ENCODE measurements at regions not wholly inside any gene's neighbourhood (a gene's known extent, or its start where the extent isn't known, plus 50 kb on each side); places are given as distances from the start of the nearest gene placed in this dataset.

DNA sequence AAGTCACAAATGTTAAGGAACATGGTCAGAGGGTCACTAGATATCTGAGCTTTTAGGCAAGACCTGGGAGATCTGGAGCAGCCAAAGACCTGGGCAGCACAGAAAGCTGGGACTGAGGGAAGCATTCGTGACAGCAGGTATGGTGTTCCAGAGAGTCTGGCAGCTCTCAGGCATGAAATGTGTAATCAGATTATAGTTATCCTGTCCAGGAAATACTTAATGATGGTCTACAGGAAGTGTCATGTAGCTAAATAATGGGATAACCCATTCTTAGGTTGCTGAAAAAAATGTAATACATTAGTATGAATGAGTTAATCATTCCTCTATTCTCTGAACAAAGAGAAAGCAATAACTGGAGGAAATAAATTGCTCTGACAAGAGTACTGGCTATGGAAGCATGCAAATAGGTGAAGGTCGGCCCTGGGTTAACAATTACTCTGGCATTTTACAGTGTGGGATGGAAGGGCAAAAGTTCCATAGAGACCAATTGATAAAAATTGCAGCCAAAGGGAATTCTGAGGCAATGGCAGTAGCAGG, 740.5 kb downstream of the CBLN4 start:
- Histone ChIP-seq H4K20me1 (ENCODE audit: insufficient read depth, low read length, poor library complexity, severe bottlenecking) (no peaks in the 10 kb centered on the region), H3K9me3 (ENCODE audit: insufficient read depth, low read depth, low read length) (no peaks in the 10 kb centered on the region), H3K9ac (ENCODE audit: low read depth, low read length, poor library complexity, severe bottlenecking) (no peak overlapping the region), H2AFZ (ENCODE audit: low read length) (no peak overlapping the region), H3K27me3 (ENCODE audit: insufficient read depth, low read length, poor library complexity, severe bottlenecking) (no peaks in the 10 kb centered on the region), H3K79me2 (ENCODE audit: insufficient read depth, low read length) (no peaks in the 10 kb centered on the region), H3K4me1 (ENCODE audit: insufficient read depth, low read length, poor library complexity, severe bottlenecking) (no peaks in the 10 kb centered on the region), H3F3A (ENCODE audit: low read depth) (no peaks in the 10 kb centered on the region), H3K9me2 (replicated peaks; ENCODE audit: low read depth, low read length) (no peaks in the 10 kb centered on the region), H3K4me2 (ENCODE audit: low read depth, low read length, poor library complexity, severe bottlenecking) (no peak overlapping the region), H3K36me3 (ENCODE audit: insufficient read depth, low read length) (no peaks in the 10 kb centered on the region), H3K4me3 (ENCODE audit: low read length, poor library complexity, severe bottlenecking) (no peak overlapping the region)
- no peak for TF ChIP-seq EZH2phosphoT487 (IDR thresholded peaks at IDR 0.05; ENCODE audit: borderline replicate concordance)
- TF ChIP-seq, protein P1, sequence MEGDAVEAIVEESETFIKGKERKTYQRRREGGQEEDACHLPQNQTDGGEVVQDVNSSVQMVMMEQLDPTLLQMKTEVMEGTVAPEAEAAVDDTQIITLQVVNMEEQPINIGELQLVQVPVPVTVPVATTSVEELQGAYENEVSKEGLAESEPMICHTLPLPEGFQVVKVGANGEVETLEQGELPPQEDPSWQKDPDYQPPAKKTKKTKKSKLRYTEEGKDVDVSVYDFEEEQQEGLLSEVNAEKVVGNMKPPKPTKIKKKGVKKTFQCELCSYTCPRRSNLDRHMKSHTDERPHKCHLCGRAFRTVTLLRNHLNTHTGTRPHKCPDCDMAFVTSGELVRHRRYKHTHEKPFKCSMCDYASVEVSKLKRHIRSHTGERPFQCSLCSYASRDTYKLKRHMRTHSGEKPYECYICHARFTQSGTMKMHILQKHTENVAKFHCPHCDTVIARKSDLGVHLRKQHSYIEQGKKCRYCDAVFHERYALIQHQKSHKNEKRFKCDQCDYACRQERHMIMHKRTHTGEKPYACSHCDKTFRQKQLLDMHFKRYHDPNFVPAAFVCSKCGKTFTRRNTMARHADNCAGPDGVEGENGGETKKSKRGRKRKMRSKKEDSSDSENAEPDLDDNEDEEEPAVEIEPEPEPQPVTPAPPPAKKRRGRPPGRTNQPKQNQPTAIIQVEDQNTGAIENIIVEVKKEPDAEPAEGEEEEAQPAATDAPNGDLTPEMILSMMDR (conservative IDR thresholded peaks at IDR 0.05; ENCODE audit: low read length), result no peak

DNA sequence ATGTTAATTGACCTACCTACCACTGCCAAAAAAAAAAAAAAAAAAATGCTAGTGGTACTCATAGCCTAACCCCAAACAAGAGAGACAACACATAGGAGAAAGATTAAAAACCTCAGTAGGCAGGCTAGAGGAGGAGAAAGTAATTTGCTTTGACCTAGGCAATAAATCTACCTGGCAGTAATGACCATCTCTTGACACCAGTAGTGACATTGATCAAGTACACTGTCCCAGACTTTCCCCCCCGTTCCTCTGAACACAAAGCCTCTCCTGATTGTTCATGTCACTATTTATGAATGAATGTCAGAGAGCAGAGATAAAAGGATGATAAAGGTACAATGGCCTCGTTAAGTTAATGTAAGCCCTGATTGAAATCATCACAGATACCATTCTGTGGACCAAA, 746.8 kb downstream of the CBLN4 start:
- Histone ChIP-seq H3F3A (ENCODE audit: low read depth) (no peaks in the 10 kb centered on the region), H3K4me3 (ENCODE audit: low read length, poor library complexity, severe bottlenecking) (no peak overlapping the region), H3K27me3 (ENCODE audit: insufficient read depth, low read length, poor library complexity, severe bottlenecking) (no peaks in the 10 kb centered on the region), H3K9ac (ENCODE audit: low read depth, low read length, poor library complexity, severe bottlenecking) (no peak overlapping the region), H3K9me2 (replicated peaks; ENCODE audit: low read depth, low read length) (no peaks in the 10 kb centered on the region), H3K4me1 (ENCODE audit: insufficient read depth, low read length, poor library complexity, severe bottlenecking) (no peaks in the 10 kb centered on the region), H3K36me3 (ENCODE audit: insufficient read depth, low read length) (no peaks in the 10 kb centered on the region), H4K20me1 (ENCODE audit: insufficient read depth, low read length, poor library complexity, severe bottlenecking) (no peaks in the 10 kb centered on the region), H3K79me2 (ENCODE audit: insufficient read depth, low read length) (no peaks in the 10 kb centered on the region), H3K4me2 (ENCODE audit: low read depth, low read length, poor library complexity, severe bottlenecking) (no peak overlapping the region), H2AFZ (ENCODE audit: low read length) (no peak overlapping the region), H3K9me3 (ENCODE audit: insufficient read depth, low read depth, low read length) (no peaks in the 10 kb centered on the region)
- no peak for TF ChIP-seq EZH2phosphoT487 (IDR thresholded peaks at IDR 0.05; ENCODE audit: borderline replicate concordance)
- TF ChIP-seq, protein P1 (conservative IDR thresholded peaks at IDR 0.05; ENCODE audit: low read length), result no peak

DNA sequence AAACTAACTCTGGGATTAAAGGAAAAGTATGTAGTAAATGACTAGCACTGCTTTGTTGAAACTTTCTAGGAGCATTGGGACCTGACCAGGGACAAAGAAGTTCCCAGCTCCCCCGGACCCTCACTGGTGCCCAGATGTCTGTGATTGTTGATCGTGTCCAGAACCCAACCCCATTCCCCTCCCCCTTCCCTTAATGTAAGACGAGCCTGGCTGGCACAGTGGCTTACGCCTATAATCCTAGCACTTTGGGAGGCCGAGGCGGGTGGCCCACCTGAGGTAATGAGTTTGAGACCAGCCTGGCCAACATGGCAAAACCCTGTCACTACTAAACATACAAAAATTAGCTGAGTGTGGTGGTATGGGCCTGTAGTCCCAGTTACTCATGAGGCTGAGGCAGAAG, 750.3 kb downstream of the CBLN4 start:
- Histone ChIP-seq H3K4me3 (ENCODE audit: low read length, poor library complexity, severe bottlenecking) (no peak overlapping the region), H3K9me2 (replicated peaks; ENCODE audit: low read depth, low read length) (no peaks in the 10 kb centered on the region), H3K4me1 (ENCODE audit: insufficient read depth, low read length, poor library complexity, severe bottlenecking) (no peaks in the 10 kb centered on the region), H2AFZ (ENCODE audit: low read length) (no peak overlapping the region), H3K27me3 (ENCODE audit: insufficient read depth, low read length, poor library complexity, severe bottlenecking) (no peaks in the 10 kb centered on the region), H3K9me3 (ENCODE audit: insufficient read depth, low read depth, low read length) (no peaks in the 10 kb centered on the region), H3K79me2 (ENCODE audit: insufficient read depth, low read length) (no peaks in the 10 kb centered on the region), H3K4me2 (ENCODE audit: low read depth, low read length, poor library complexity, severe bottlenecking) (no peak overlapping the region), H4K20me1 (ENCODE audit: insufficient read depth, low read length, poor library complexity, severe bottlenecking) (no peaks in the 10 kb centered on the region), H3F3A (ENCODE audit: low read depth) (no peaks in the 10 kb centered on the region), H3K36me3 (ENCODE audit: insufficient read depth, low read length) (no peaks in the 10 kb centered on the region), H3K9ac (ENCODE audit: low read depth, low read length, poor library complexity, severe bottlenecking) (no peak overlapping the region)
- TF ChIP-seq EZH2phosphoT487 (IDR thresholded peaks at IDR 0.05; ENCODE audit: borderline replicate concordance), result no peak
- TF ChIP-seq, protein P1 (conservative IDR thresholded peaks at IDR 0.05; ENCODE audit: low read length), result no peak
